ENCODE measurements at regions not wholly inside any gene's neighbourhood (a gene's known extent, or its start where the extent isn't known, plus 50 kb on each side); places are given as distances from the start of the nearest gene placed in this dataset.

DNA sequence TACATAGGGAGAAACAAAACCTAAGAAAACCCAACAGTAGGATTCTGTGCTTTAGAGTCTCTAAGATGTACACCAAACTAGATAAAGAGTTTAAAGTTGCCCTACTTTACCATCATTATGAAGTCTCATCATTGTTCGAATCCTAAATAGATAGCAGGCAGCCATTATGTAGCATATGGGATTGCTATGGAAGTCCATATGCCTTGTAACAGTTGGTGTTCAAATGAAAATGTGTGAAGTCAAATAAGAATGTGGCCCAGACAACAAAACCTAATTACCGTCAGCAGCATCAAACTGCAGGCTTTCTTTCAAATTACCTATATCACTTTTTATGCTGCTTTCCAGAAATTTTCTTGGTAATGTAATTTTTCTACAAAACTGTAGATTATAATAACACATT lies 1380.1 kb downstream of the GRIK2 start:
- no peaks in the 10 kb centered on the region for H3K4me1 ChIP-seq (ENCODE audit: control insufficient read depth in 4 of 4, insufficient read depth in 4 of 4, low read length in 3 of 4)
- no peak overlapping the region for H3K9ac ChIP-seq (ENCODE audit: low read depth in 1 of 2, low read length in 2 of 2)
- H3K36me3 ChIP-seq (ENCODE audit: control insufficient read depth in 4 of 4, insufficient read depth in 3 of 4, low read depth in 1 of 4, low read length in 3 of 4), result no peaks in the 10 kb centered on the region
- no peaks in the 10 kb centered on the region for H3K27me3 ChIP-seq (ENCODE audit: control insufficient read depth in 4 of 4, insufficient read depth in 4 of 4, low read length in 3 of 4)
- H3K4me3 ChIP-seq (ENCODE audit: low read depth in 1 of 3, low read length in 3 of 3), result no peak overlapping the region
- 85% methylated on average over 2 of the region's 2 CpGs for WGBS
- no peak for DNase-seq (ENCODE audit: low spot score)
- H3K27ac ChIP-seq (ENCODE audit: low read depth in 1 of 2, low read length in 2 of 2), result no peak overlapping the region
- TF ChIP-seq CTCF (IDR thresholded peaks at IDR 0.05; ENCODE audit: low read depth, low read length, missing input control) (no peak), JUND (IDR thresholded peaks at IDR 0.05) (no peak), TAF1 (conservative IDR thresholded peaks at IDR 0.05) (no peak), RAD21 (IDR thresholded peaks at IDR 0.05) (no peak), MAX (IDR thresholded peaks at IDR 0.05) (no peak), GABPA (IDR thresholded peaks at IDR 0.05 in 1 of 2, conservative IDR thresholded peaks at IDR 0.05 in 1 of 2) (no peak)
- peaks cover 0 to 4% (median 0%) of the 10 kb centered on the region in 4 donors for H3K9me3 ChIP-seq (ENCODE audit: control insufficient read depth in 4 of 4, low read length in 3 of 4)

GRCh38 chr6:102766963-102767362 lies 1373.5 kb downstream of the GRIK2 start:
- Histone ChIP-seq H3K4me3 (ENCODE audit: low read depth in 1 of 3, low read length in 3 of 3) (no peak overlapping the region), H3K9ac (ENCODE audit: low read depth in 1 of 2, low read length in 2 of 2) (no peak overlapping the region), H3K4me1 (ENCODE audit: control insufficient read depth in 4 of 4, insufficient read depth in 4 of 4, low read length in 3 of 4) (no peaks in the 10 kb centered on the region), H3K36me3 (ENCODE audit: control insufficient read depth in 4 of 4, insufficient read depth in 3 of 4, low read depth in 1 of 4, low read length in 3 of 4) (no peaks in the 10 kb centered on the region), H3K27me3 (ENCODE audit: control insufficient read depth in 4 of 4, insufficient read depth in 4 of 4, low read length in 3 of 4) (no peaks in the 10 kb centered on the region), H3K27ac (ENCODE audit: low read depth in 1 of 2, low read length in 2 of 2) (no peak overlapping the region), H3K9me3 (ENCODE audit: control insufficient read depth in 4 of 4, low read length in 3 of 4) (peaks cover 0 to 4% (median 0%) of the 10 kb centered on the region in 4 donors)
- 87% methylated on average over 2 of the region's 2 CpGs for WGBS
- no peak for DNase-seq (ENCODE audit: low spot score)
- TF ChIP-seq SP1 (IDR thresholded peaks at IDR 0.05) (no peak), FOXA1 (IDR thresholded peaks at IDR 0.05) (no peak), FOXA2 (IDR thresholded peaks at IDR 0.05) (no peak), TAF1 (conservative IDR thresholded peaks at IDR 0.05) (no peak), RXRA (IDR thresholded peaks at IDR 0.05) (no peak), CTCF (IDR thresholded peaks at IDR 0.05; ENCODE audit: low read depth, low read length, missing input control) (no peak), GABPA (IDR thresholded peaks at IDR 0.05 in 1 of 2, conservative IDR thresholded peaks at IDR 0.05 in 1 of 2) (no peak), JUND (IDR thresholded peaks at IDR 0.05) (no peak)
- TF ChIP-seq, protein P1, sequence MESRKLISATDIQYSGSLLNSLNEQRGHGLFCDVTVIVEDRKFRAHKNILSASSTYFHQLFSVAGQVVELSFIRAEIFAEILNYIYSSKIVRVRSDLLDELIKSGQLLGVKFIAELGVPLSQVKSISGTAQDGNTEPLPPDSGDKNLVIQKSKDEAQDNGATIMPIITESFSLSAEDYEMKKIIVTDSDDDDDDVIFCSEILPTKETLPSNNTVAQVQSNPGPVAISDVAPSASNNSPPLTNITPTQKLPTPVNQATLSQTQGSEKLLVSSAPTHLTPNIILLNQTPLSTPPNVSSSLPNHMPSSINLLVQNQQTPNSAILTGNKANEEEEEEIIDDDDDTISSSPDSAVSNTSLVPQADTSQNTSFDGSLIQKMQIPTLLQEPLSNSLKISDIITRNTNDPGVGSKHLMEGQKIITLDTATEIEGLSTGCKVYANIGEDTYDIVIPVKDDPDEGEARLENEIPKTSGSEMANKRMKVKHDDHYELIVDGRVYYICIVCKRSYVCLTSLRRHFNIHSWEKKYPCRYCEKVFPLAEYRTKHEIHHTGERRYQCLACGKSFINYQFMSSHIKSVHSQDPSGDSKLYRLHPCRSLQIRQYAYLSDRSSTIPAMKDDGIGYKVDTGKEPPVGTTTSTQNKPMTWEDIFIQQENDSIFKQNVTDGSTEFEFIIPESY (IDR thresholded peaks at IDR 0.05), result no peak
- TF ChIP-seq, protein P2, sequence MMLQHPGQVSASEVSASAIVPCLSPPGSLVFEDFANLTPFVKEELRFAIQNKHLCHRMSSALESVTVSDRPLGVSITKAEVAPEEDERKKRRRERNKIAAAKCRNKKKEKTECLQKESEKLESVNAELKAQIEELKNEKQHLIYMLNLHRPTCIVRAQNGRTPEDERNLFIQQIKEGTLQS (IDR thresholded peaks at IDR 0.05), result no peak

Data from liver (tissue), 8 donors.